A549 (cell line): ENCODE measurements at regions not wholly inside any gene's neighbourhood (a gene's known extent, or its start where the extent isn't known, plus 50 kb on each side); places are given as distances from the start of the nearest gene placed in this dataset.

Experiments used
- ATAC-seq, 2 experiments: fragments of 200-7000 bp in 1 of 2; fragments of >200 bp in 1 of 2; cut with Nextera tagmentation in 1 of 2; cut with Tn5 transposase in 1 of 2; 3 replicates each; pipeline versions ENCODE4 v1.8.0 to v1.9.1; 2018 to 2020; ENCODE audit warnings: mild to moderate bottlenecking in 1 of 2, moderate library complexity in 1 of 2
- CTCF ChIA-PET: fragments of 300-600 bp; sonication (Branson Sonifier 250); formaldehyde crosslinking; extraction: SDS; loops from one replicate; lab custom pipeline; 2021; ENCODE audit warnings: antibody characterized with exemption, inconsistent platforms; lab: Yijun Ruan, JAX
- POLR2A ChIA-PET: fragments of 350-600 bp; formaldehyde crosslinking; extraction: SDS; loops from one replicate; lab custom pipeline; 2021; ENCODE audit warnings: antibody characterized with exemption, inconsistent platforms; lab: Yijun Ruan, JAX
- DNase-seq, 2 experiments: peaks; one replicate each; pipeline versions ENCODE4 v3.0.0 to v3.0.0-alpha.2; 2011 to 2016; ENCODE audit warnings: low read depth in 1 of 2, low spot score in 1 of 2
- FAIRE-seq: peaks from 2 replicates; lab custom pipeline; 2011; peaks lifted over from hg19 to GRCh38; lab: Jason Lieb, UNC
- H3K27ac ChIP-seq, 2 experiments: fragments of >200 bp; sonication (Bioruptor Twin); formaldehyde crosslinking; 3 replicates each; pipeline ENCODE4 v1.5.1; 2016 to 2017
- H3K4me1 ChIP-seq: fragments of >200 bp; sonication (Bioruptor Twin); formaldehyde crosslinking; 3 replicates; pipeline ENCODE4 v1.6.1; 2016
- H3K4me2 ChIP-seq: fragments of >200 bp; sonication (Bioruptor Twin); formaldehyde crosslinking; 3 replicates; pipeline ENCODE4 v1.6.1; 2016
- H3K4me3 ChIP-seq: fragments of >200 bp; sonication (Bioruptor Twin); formaldehyde crosslinking; 3 replicates; pipeline ENCODE4 v1.5.1; 2016
- H3K9me3 ChIP-seq: fragments of >200 bp; sonication (Bioruptor Twin); formaldehyde crosslinking; 3 replicates; pipeline ENCODE4 v1.6.1; 2016
- CBX2 ChIP-seq: fragments of 200-600 bp; sonication (generic); IDR thresholded peaks from 2 replicates; pipeline ENCODE4 v1.6.1; 2016; ENCODE audit warnings: low read depth, mild to moderate bottlenecking, borderline replicate concordance
- CBX8 ChIP-seq: fragments of 200-600 bp; sonication (generic); IDR thresholded peaks from 2 replicates; pipeline ENCODE4 v1.6.1; 2016
- CHD2 ChIP-seq: fragments of 150-350 bp; IDR thresholded peaks from 2 replicates; pipeline ENCODE4 v1.6.1; 2014; ENCODE audit warnings: low read length; ENCODE audit not compliant: partially characterized antibody
- CHD4 ChIP-seq: fragments of 200-600 bp; sonication (generic); IDR thresholded peaks from 2 replicates; pipeline ENCODE4 v1.6.1; 2016; ENCODE audit warnings: antibody characterized with exemption, mild to moderate bottlenecking, borderline replicate concordance
- CTCF ChIP-seq: fragments of >200 bp; sonication (Bioruptor Twin); formaldehyde crosslinking; IDR thresholded peaks from 3 replicates; pipeline ENCODE4 v1.5.1; 2016
- E2F6 ChIP-seq: IDR thresholded peaks from 2 replicates; pipeline ENCODE4 v1.6.1; 2012; ENCODE audit warnings: low read depth, borderline replicate concordance
- EHMT2 ChIP-seq: fragments of 200-600 bp; sonication (generic); IDR thresholded peaks from 2 replicates; pipeline ENCODE4 v1.6.1; 2016; ENCODE audit warnings: antibody characterized with exemption, low read depth, mild to moderate bottlenecking, moderate library complexity
- ESRRA ChIP-seq: fragments of 150-350 bp; IDR thresholded peaks from 2 replicates; pipeline ENCODE4 v1.6.1; 2014; ENCODE audit warnings: mild to moderate bottlenecking, low read length, borderline replicate concordance
- FOSB ChIP-seq: fragments of 250-450 bp; sonication (Bioruptor Pico); IDR thresholded peaks from 2 replicates; pipeline ENCODE4 v1.5.0; 2020; ENCODE audit warnings: mild to moderate bottlenecking, moderate library complexity
- FOXS1 ChIP-seq: fragments of 250-450 bp; sonication (Bioruptor Pico); IDR thresholded peaks from 2 replicates; pipeline ENCODE4 v1.5.0; 2020; ENCODE audit warnings: mild to moderate bottlenecking, moderate library complexity
- GATA3 ChIP-seq: IDR thresholded peaks from 2 replicates; pipeline ENCODE4 v1.6.1; 2012; ENCODE audit warnings: borderline replicate concordance
- HDAC2 ChIP-seq: fragments of 200-600 bp; sonication (generic); IDR thresholded peaks from 2 replicates; pipeline ENCODE4 v1.6.1; 2016
- HES2 ChIP-seq: fragments of >200 bp; sonication (Bioruptor Twin); formaldehyde crosslinking; IDR thresholded peaks from 2 replicates; pipeline ENCODE4 v1.6.1; 2016
- HOXB13 ChIP-seq: fragments of 250-450 bp; sonication (Bioruptor Pico); IDR thresholded peaks from 2 replicates; pipeline ENCODE4 v1.5.0; 2020; ENCODE audit warnings: low read depth, mild to moderate bottlenecking, moderate library complexity
- HOXB5 ChIP-seq: fragments of 250-450 bp; sonication (Bioruptor Pico); IDR thresholded peaks from 2 replicates; pipeline ENCODE4 v1.5.0; 2020; ENCODE audit warnings: mild to moderate bottlenecking, moderate library complexity
- JUNB ChIP-seq: fragments of >200 bp; sonication (Bioruptor Twin); formaldehyde crosslinking; IDR thresholded peaks from 2 replicates; pipeline ENCODE4 v1.6.1; 2016
- NPAS2 ChIP-seq: fragments of 250-450 bp; sonication (Bioruptor Pico); IDR thresholded peaks from 2 replicates; pipeline ENCODE4 v1.8.0; 2022; ENCODE audit warnings: mild to moderate bottlenecking, moderate library complexity, borderline replicate concordance
- PHF8 ChIP-seq: fragments of 200-600 bp; sonication (generic); IDR thresholded peaks from 2 replicates; pipeline ENCODE4 v1.6.1; 2016; ENCODE audit warnings: low read depth, mild to moderate bottlenecking, antibody characterized with exemption, moderate library complexity, borderline replicate concordance
- POLR2A ChIP-seq: IDR thresholded peaks from 2 replicates; pipeline ENCODE4 v1.6.1; 2012; ENCODE audit warnings: mild to moderate bottlenecking, low read length
- RAD21 ChIP-seq, 2 experiments: fragments of >200 bp in 1 of 2; sonication (Bioruptor Twin) in 1 of 2; formaldehyde crosslinking in 1 of 2; IDR thresholded peaks in 1 of 2; conservative IDR thresholded peaks in 1 of 2; 2 replicates in 1 of 2; 3 replicates in 1 of 2; pipeline ENCODE4 v1.6.1; 2012 to 2018; ENCODE audit warnings: inconsistent platforms in 1 of 2
- RARB ChIP-seq: fragments of 250-450 bp; sonication (Bioruptor Pico); IDR thresholded peaks from 2 replicates; pipeline ENCODE4 v1.8.0; 2021; ENCODE audit warnings: mild to moderate bottlenecking, moderate library complexity
- RFX5 ChIP-seq: fragments of 450-650 bp; IDR thresholded peaks from 2 replicates; pipeline ENCODE4 v1.7.1; 2014; ENCODE audit warnings: antibody characterized with exemption, mild to moderate bottlenecking, moderate library complexity
- RNF2 ChIP-seq: fragments of 200-600 bp; sonication (generic); IDR thresholded peaks from 2 replicates; pipeline ENCODE4 v1.6.1; 2016; ENCODE audit warnings: low read depth, mild to moderate bottlenecking, antibody characterized with exemption, moderate library complexity, borderline replicate concordance
- SREBF2 ChIP-seq: fragments of 450-650 bp; IDR thresholded peaks from 2 replicates; pipeline ENCODE4 v1.6.1; 2014; ENCODE audit warnings: mild to moderate bottlenecking, moderate library complexity
- TP53 ChIP-seq: fragments of 250-450 bp; sonication (Bioruptor Pico); IDR thresholded peaks from 2 replicates; pipeline ENCODE4 v1.5.0; 2021; ENCODE audit warnings: mild to moderate bottlenecking, moderate library complexity
- WGBS: methylation state at CpG from one replicate; pipeline ENCODE4 v1.1.6; 2017; ENCODE audit errors: missing lambda C conversion rate; 5-methylcytosine and 5-hydroxymethylcytosine counted together

GRCh38 chr14:89721956-89722355 is 232.6 kb downstream of the EFCAB11 start:
- 47% methylated on average over 6 of the region's 6 CpGs for WGBS
- DNase-seq (peak in 1 of 2 experiments; percentile 4), FAIRE-seq (no peak)
- CTCF ChIA-PET, result no interaction called here
- no peak overlapping the region for H3K4me3 ChIP-seq
- no peak for TF ChIP-seq HDAC2
- TF ChIP-seq HES2, result no peak
- TF ChIP-seq POLR2A, result no peak
- no peak for TF ChIP-seq CBX8
- TF ChIP-seq GATA3, result no peak
- TF ChIP-seq NPAS2 (CRISPR knock-in tag), result no peak
- TF ChIP-seq, all 56 proteins: peak for 0
- H3K27ac ChIP-seq, result no peak overlapping the region
- no peak overlapping the region for H3K4me2 ChIP-seq
- H3K4me1 ChIP-seq, result no peaks in the 10 kb centered on the region
- no peak for ATAC-seq
- POLR2A ChIA-PET, result interaction anchor here (0.7 kb wide), 1 partner anchor 48 kb away, joined by 5 read pairs; no protein-coding TSS in a partner anchor
- H3K9me3 ChIP-seq, result no peaks in the 10 kb centered on the region

GRCh38 chr14:89720741-89721729 is 233.5 kb downstream of the EFCAB11 start:
- H3K4me3 ChIP-seq, result no peak overlapping the region
- ChIA-PET CTCF (interaction anchor here (0.7 kb wide), 1 partner anchor 14 kb away, joined by 3 read pairs; no protein-coding TSS in a partner anchor), POLR2A (no interaction called here)
- H3K4me1 ChIP-seq, result no peaks in the 10 kb centered on the region
- H3K9me3 ChIP-seq, result no peaks in the 10 kb centered on the region
- 37% methylated on average over 11 of the region's 11 CpGs for WGBS
- FAIRE-seq (no peak), ATAC-seq (no peak; a peak in 1 of 6 replicates), DNase-seq (no peak)
- TF ChIP-seq CHD2 (no peak), HOXB5 (CRISPR knock-in tag) (no peak), HES2 (no peak), HOXB13 (CRISPR knock-in tag) (no peak), TP53 (CRISPR knock-in tag) (no peak)
- H3K4me2 ChIP-seq, result no peak overlapping the region
- H3K27ac ChIP-seq, result no peak overlapping the region

GRCh38 chr14:89720076-89720687 is 234.3 kb downstream of the EFCAB11 start:
- no peaks in the 10 kb centered on the region for H3K9me3 ChIP-seq
- DNase-seq, result no peak
- no peak overlapping the region for H3K4me2 ChIP-seq
- no peak overlapping the region for H3K4me3 ChIP-seq
- ATAC-seq, result no peak
- WGBS, result 13% methylated on average over 7 of the region's 7 CpGs
- TF ChIP-seq CHD2 (no peak), EHMT2 (no peak)
- ChIA-PET POLR2A (no interaction called here), CTCF (interaction anchor here (0.7 kb wide), 1 partner anchor 13 kb away, joined by 3 read pairs; no protein-coding TSS in a partner anchor)
- no peak overlapping the region for H3K27ac ChIP-seq
- no peak for FAIRE-seq
- no peaks in the 10 kb centered on the region for H3K4me1 ChIP-seq

GRCh38 chr14:89719366-89720075 is 235.0 kb downstream of the EFCAB11 start:
- FAIRE-seq (no peak), DNase-seq (no peak), ATAC-seq (no peak)
- Histone ChIP-seq H3K4me3 (no peak overlapping the region), H3K4me2 (no peak overlapping the region), H3K27ac (no peak overlapping the region), H3K9me3 (no peaks in the 10 kb centered on the region), H3K4me1 (no peaks in the 10 kb centered on the region)
- ChIA-PET POLR2A (no interaction called here), CTCF (no interaction called here)
- 46% methylated on average over 10 of the region's 10 CpGs for WGBS
- no peak for TF ChIP-seq CBX2
- no peak for TF ChIP-seq E2F6
- no peak for TF ChIP-seq TP53 (CRISPR knock-in tag)
- TF ChIP-seq RAD21 (conservative IDR thresholded peaks at IDR 0.05 in 1 of 2, IDR thresholded peaks at IDR 0.05 in 1 of 2), result no peak
- no peak for TF ChIP-seq ESRRA
- TF ChIP-seq CTCF, result no peak
- no peak for TF ChIP-seq PHF8
- no peak for TF ChIP-seq FOSB (CRISPR knock-in tag)
- no peak for TF ChIP-seq RARB
- TF ChIP-seq RNF2, result no peak
- TF ChIP-seq CHD4, result no peak
- TF ChIP-seq FOXS1 (CRISPR knock-in tag), result no peak
- no peak for TF ChIP-seq SREBF2
- TF ChIP-seq RFX5, result no peak
- no peak for TF ChIP-seq JUNB
